Glomerular visceral epithelial cell (primary cell): ENCODE measurements at regions not wholly inside any gene's neighbourhood (a gene's known extent, or its start where the extent isn't known, plus 50 kb on each side); places are given as distances from the start of the nearest gene placed in this dataset.

ENCODE experiments used
- DNase-seq: peaks from one replicate; pipeline ENCODE4 v3.0.0-alpha.2; 2016; ENCODE audit errors: extremely low spot score

DNA sequence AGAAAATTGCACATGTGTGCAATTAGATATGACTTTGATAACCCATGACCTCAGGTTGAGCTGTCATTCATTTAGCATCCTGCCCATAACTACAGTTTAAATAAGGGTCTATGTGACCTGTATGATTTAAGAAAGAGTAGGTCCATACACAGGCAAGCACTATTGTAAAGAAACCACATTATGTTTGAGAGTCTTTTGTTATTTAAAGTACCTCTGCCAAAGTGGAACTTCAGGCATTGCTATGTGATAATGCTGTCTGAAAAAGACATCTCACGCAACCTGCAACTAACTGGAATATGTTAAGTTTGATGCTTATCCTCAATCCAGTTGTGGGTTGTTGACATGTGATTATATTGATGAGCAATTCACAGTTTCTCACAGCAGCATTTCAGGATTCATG is 317.0 kb downstream of the TMEM161B start:
- DNase-seq: no peak

DNA sequence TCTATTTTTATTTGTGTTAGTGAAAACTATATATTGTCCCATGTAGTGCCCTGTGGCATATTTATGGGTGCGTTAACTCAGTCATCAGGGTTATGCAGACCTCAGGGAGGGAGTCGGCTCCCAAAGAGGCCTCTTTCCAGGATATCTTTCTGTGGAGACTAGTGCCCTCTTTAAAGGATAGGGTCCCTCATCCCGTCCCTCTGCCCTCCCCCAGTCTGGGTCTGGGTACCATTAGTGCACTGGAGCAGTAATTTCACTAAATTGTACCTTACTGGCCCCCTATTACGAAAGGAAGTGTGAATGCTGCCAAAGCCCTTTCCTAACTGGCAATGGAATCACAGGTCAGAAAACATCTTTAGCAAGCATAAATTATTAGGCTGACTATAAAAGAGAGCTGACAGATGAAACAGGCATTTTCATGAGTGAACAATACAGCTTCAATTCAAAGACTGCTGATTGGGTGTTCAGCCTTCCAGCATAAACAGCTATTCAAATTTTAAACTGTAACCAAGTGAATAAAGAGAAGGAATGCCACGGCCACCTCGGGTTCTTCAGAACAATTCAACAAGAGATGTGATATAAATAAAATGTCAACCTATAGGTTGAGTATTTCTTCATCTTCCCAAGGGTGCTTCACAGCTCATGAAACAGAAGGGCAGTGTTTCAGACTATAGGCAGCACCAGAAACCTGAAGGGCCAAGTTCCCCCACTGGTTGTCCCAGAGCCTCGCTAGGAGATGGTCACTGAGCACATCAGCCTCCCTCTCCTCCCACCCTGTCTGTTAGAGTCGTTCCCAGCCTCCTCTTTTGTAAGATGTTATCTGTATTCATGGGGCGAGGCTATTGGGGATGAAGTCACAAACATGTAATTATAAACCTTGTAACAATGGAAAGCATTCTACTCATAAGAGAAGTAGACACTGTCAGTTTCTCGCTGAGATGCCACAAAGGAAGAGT is 318.7 kb downstream of the TMEM161B start:
- DNase-seq: no peak

DNA sequence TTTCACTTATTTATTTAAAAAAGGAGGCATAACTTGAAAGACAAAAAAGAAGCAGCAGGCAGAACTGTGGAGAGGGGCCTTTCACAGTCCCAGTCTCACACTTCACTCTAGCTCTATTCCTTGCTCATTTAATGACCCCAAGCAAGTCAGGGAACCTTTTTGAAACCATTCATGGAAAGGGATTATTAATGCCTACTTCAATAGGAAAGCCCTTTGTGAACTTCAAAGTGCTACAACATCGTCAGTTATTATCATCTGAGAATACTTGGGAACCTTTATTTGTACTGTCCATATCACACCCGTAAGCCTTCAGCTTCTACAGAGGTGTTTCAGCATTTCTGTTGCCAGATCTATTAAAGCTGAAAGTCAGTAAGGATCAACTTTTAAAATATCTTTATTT is 320.2 kb downstream of the TMEM161B start:
- DNase-seq: no peak

DNA sequence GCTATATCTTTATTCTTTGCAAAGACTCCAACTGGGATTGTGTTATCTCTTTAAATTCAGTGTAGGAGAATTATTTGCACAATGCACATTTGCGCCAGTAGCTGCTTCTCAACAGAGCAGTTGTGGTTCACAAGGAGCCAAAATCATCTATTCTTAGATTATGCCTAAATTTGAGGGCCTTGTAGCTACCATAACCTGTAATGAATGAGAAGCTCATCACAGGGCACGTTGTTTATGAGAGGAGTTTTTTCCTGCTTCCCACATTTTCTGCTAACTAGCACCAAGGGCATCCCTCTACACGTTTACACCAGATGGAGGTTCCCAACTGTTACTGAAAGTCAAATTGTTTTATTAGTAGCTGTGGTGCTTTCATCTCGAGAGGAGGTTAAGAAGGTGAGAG is 322.4 kb downstream of the TMEM161B start:
- DNase-seq: no peak

DNA sequence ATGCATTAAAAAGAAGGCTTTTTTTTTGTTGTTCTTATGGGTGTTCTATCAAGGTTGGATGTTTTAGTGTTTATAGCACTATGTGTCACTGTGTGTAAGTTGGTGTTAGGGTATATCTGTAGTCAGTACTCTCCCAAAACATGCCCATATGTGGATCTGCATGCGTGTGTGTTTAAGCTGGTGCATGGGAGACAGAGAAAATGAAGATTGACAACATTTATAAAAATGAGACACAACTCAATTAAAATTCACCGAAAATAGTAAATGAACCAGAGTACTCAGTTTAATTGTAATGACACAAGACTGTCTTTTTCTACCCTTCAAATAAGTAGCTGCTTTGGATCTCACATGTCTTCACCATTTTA is 323.4 kb downstream of the TMEM161B start:
- DNase-seq: no peak

DNA sequence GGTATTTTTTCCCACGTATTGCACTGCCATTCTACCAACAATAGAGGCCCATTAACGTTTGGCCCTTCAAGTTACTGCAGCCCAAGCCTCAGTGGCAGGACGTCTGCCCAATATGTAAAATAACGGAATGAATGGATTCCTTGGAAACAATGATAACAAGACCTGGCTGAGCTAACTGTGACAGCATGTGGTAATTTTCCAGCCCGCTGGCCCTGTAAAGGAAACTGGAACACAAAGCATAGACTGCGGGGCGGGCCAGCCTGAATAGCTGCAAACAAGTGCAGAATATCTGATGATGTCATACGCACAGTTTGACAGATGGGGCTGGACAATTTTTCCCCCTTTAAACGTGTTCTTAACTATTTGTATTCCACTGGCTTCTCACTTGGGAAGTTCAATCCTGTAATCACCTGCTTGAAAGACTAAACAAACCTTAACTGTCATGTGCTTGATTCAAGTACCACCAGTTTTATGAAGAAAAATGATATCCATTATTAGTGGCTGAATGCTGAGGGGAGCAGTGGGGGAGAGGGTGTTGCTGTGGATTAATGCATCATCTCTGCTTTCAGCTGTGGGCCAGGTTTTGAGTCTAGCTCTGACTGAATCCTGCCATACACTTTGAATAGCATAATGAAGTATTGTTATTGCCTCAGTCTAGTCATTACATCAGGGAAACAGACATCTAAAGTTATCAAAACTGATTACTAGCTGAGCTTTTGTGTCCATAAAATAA is 323.9 kb downstream of the TMEM161B start:
- no peak for DNase-seq

DNA sequence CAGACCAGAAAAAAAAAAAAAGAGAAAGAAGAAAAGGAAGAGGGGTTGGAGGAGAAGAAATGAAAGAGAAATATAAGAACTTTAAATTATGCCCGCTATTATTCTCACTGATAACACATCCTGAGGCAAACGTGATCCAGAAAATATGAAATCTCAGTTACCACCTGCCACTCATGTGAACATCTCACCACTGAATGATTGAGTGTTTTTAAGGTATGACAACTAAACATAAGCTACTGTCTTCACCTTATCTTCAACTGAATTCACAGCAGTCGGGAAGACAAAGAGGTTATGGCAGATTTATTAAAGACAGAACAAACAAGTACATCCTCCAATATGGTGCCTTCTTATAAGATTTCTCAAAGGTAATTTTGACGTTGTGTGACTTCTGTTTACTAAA is 327.9 kb downstream of the TMEM161B start:
- DNase-seq: no peak

DNA sequence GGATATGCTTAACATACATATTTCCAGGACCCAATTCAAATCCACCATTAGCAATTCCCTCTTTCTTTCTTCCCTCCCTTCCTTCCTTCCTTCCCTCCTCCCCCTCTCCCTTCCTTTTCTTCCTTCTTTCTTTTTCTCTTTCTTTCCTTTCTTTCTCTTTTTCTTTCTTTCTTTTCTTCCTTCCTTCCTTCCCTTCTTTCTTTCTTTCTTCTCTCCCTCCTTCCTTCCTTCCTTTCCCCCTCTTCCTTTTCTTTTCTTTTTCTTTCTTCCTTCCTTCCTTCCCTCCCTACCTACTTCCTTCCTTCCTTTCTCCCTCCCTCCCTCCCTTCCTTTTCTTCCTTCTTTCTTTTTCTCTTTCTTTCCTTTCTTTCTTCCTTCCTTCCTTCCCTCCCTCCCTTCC is 332.0 kb downstream of the TMEM161B start:
- DNase-seq: no peak

DNA sequence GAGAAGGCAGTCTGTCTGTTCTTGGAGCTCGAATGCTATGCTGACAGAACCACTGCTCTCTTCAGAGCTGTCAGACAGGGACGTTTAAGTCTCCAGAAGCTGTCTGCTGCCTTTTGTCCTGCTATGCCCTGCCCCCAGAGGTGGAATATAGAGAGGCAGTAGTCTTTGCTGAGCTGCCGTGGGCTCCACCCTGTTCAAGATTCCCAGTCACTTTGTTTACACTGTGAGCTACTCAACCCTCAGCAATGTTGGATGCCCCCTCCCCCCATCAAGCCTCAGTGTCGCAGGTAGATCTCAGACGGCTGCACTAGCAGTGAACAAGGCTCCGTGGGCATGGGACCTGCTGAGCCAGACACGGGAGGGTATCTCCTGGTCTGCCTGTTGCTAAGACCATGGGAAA is 344.2 kb downstream of the TMEM161B start:
- no peak for DNase-seq

DNA sequence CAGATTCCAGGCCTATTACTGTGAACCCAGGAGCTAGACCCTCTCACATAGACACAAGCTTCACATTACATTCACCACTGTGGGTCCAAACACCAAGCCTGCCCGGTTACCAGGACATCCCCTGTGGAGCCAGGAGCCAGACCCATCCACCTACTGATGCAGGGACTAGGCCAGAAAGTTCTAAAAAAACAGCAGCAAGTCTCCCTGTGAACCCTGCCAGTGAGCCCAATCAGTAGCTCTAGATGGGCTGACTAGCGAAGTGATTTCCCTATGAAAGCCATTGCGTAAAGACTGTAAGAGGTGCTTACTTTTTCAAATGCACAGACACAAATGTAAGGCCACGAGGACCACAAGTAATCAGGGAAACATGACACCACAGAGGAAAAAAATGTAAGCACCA is 352.3 kb downstream of the TMEM161B start:
- DNase-seq: no peak

DNA sequence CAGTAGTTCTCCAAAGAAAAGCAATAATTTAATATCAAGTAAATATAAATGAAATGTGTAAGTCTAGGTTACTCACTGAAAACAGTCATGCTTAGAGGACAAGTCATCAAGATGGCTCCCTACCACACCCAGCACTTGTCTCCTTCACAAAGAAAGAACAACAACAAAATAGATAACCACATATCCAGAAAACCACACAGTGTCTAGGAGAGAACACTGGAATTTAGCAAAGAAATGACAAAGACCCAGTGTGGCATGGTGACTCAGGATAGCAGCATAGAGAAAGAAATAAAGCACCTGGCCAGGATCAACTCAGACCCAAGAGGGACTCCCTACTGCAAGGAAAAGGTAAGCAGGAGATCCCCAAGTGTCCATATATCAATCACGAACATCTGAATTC is 356.2 kb downstream of the TMEM161B start:
- no peak for DNase-seq

DNA sequence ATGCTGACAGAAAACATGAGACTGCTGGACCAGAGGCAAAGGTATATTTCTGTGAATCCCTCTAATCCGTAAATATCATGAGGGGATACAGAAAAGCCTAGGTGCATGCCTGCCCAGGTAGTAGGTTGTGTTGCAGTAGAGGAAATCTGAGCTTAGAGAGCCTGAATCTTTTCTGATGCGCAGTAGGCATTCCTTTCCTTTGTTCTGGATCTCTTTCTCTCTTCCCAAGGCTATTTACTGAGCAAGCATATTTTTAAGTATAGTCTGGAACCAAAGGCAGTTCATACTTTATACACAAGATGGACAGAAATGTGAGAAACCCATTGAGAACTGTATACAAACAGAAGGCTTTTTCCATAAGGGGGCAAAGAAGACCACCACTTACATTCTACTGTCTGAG is 359.3 kb downstream of the TMEM161B start:
- DNase-seq: no peak

DNA sequence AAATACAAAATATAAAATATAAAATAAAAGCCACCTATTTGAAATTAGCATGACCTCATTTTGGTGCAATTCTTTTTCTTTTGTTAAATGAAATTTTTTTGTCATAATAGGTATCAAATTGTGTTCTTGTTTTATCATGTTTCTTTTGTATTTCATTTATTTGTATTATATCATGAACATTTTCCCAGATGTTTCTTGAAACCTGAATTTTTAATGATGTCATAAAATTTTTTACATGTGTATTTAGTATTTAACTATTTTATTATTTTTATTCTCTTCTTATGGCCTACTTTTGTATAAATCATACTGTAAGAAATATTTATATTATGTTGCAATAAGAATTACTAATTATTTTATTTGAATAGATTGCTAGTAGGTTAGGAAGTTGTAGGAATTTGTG is 361.7 kb downstream of the TMEM161B start:
- no peak for DNase-seq

DNA sequence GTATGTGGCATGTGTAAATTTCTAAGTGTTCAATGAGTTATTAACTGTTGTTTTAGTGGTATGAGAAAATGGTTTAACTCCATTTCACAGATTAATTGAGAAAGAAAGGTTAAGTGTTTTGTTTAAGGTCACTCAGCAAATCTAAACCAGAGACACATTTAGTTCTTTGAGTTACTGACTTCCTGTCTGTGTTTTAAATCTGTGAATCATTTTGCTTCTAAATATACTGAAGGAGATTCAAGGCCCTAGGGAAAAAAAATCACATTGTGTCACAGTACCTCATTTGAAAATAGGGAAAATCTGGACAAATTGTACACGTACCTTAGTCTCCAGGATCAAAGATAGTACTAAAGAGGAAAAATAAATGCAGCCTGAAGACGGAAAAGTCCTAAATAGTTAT is 368.2 kb downstream of the TMEM161B start:
- no peak for DNase-seq

DNA sequence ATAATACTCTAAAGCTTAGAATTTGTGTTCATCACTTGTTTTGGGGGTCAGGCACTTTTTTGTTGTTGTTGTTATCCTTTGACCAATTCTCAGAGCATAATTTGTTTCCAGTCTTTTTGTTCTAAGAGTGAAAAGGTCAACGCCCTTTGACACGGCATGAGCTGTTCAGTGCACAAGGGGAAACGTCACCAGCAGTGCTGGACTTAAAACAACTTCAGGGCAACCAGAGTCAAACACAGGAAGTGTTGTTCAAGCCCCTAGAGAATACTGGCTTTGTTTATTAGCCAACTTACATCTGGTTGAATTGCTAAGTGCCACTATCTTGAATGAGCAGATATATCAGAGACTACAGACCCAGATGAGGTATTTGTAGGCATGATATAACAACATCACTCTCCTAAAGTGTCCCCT is 368.9 kb downstream of the TMEM161B start:
- no peak for DNase-seq

DNA sequence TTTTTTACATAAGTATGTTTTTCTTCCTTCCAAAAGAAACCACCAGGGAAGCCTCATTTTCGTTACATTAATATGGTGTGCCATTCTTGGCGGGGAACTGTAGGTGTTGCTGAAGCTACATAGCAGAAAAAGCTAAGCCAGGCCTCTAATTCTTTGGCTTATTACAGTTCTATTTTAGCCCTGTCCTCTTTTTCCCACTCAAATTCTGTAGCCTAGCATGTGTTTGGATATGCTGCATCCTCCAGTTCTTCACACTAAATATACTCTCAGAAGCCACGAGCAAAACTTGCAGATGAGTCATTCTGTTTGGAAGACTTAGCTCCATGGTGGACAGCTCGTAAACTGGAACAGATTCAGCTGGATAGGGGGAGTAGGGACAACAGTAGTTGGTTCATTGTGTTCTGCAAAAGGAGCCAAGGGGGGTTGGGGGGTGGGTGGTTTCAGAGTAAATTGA is 369.4 kb downstream of the TMEM161B start:
- DNase-seq: no peak

DNA sequence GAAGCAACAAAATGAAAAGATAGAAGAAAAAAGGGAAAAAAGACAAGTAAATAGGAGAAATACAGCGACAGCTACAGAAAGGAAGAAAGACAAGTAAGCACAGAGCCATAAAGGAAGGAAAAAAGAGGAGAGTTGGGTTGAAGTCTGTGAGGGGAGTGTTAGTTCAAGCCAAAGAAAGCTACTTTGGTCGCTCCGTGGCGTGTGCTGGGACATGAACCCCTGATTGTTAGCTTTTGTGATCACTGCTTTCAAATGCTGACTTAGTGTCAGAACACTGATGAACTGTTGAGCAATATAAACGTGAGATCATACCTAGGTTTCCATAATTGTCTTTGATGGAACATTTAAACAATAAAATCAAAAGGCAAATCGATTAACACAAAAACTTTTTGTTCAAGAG is 370.1 kb downstream of the TMEM161B start:
- no peak for DNase-seq

DNA sequence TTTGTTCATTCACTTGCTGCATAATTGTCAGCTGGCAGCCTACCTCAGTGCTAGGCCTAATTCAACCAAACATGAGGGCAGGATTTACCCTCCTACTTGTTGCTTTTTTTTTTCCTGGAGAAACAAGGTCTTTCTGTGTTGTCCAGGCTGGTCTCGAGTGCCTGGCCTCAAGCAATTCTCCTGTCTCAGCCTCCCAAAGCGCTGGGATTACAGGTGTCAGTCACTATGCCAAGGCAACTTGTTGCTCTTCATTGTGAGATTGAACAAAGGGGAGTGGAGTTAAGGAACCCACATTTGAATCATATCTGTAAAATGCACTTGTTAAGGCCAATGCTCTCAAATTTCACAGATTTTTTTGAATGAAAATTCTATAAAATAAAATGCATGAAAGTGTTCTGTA is 380.5 kb downstream of the TMEM161B start:
- no peak for DNase-seq

DNA sequence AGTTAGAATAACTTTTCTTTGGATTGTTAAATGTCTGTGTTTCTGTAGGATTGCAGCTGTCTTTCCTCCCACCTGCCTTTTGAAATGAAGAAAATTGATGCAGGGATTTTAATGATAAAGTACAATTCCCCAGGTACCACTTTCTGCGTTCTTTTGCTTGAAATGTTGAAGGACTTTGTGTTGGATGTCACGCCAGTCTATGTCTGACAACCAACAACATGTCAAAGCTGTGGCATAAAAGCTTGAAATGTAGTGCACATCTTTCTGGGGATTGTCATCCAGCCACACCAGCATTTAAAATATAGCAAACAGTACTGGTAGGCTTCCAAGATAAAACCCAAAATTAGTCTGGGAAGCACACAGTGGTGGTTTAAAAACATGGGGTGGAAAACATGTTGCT is 381.4 kb downstream of the TMEM161B start:
- DNase-seq: no peak

DNA sequence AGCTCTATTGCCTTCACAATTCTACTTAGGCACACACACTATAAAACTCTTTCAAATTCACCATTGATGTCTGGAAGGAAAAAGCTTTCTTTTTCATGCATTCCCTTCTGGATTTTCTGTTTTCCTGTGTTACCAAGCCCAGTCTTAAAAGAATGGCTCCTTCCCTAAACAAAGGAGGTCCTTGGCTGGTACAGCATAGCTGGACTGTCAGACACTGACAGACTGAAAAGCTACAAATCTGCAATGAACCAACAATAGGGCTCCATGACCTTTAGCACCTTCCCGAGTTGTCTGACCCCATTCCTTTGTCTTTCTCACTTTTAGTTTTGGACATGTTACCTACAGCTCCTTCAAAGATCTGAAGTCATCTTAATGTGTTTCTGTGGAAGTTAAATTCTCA is 382.5 kb downstream of the TMEM161B start:
- DNase-seq: no peak

DNA sequence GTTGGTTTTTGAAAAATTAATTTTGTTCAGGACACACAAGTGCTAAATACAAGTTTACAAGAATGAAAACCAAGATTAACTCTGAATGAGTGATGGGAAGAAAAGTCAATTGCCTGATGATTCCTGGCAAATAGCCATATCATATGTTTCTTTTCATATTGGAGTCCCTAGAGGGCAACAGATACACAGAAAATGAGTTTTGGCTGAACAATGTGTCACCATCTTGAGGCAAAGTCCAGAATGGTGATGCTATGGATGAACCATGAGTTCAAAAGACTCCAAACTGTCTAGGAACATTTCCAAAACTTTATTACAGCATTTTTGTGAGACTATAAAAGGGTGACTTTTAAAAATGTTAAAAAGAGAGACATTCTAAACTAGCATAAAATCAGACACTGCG is 382.9 kb downstream of the TMEM161B start:
- DNase-seq: no peak

DNA sequence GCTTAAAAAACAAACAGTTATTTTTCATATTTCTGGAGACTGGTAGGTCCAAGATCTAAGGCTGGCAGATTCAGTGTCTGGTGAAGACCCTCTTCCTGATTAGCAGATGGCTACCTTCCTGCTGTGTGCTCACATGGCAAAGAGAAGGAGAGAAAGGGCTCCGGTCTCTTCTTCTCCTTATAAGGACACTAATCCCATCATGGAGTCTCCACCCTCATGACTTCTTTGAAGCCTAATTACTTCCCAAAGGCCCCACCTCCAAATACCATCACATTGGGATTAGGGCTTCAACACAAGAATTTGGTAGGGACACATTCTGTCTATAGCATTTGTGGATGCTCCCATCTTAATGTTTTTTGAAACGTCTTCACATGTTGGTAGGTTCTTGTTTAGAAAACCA is 391.1 kb downstream of the TMEM161B start:
- DNase-seq: no peak

DNA sequence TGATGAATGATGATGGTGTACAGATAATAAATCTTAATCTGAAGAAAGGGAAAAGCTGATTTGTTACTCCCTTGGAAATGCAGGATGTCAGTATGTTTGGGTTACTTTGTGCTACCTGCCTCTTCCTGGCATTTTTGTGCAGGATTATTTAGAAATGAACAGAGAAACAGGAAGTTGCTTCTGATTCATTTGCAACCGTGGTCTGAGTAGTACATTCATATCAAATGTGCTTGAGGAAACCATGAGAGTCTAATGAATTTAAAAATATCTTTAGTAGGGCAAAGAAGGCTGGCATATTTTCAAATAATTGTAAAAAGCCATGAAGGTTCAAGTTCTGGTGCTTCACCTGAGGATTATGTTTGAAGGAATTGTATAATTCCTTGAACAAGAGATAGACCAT is 391.6 kb downstream of the TMEM161B start:
- no peak for DNase-seq
